DOHH2 (cell line): ENCODE measurements at regions not wholly inside any gene's neighbourhood (a gene's known extent, or its start where the extent isn't known, plus 50 kb on each side); places are given as distances from the start of the nearest gene placed in this dataset.
A peak's percentile ranks its signal among the peaks of the same experiment; 100 is the strongest.

Source experiments
- H3F3A ChIP-seq: fragments of 200-600 bp; sonication (generic), shearing (Covaris generic); 2 replicates; pipeline ENCODE4 v1.6.0; 2016; ENCODE audit warnings: antibody characterized with exemption, mild to moderate bottlenecking; ENCODE audit not compliant: control insufficient read depth, insufficient read depth
- H3K27ac ChIP-seq: fragments of 200-600 bp; sonication (generic); 2 replicates; pipeline ENCODE4 v1.5.1; 2014; ENCODE audit warnings: low read depth, mild to moderate bottlenecking, low read length, moderate library complexity
- H3K27me3 ChIP-seq: fragments of 200-600 bp; sonication (generic); 2 replicates; pipeline ENCODE4 v1.6.1; 2014; ENCODE audit warnings: mild to moderate bottlenecking, low read length, mixed read lengths; ENCODE audit not compliant: control insufficient read depth
- H3K36me3 ChIP-seq: fragments of 200-600 bp; sonication (generic); 2 replicates; pipeline ENCODE4 v1.6.1; 2014; ENCODE audit warnings: mild to moderate bottlenecking, low read length, moderate library complexity, mixed read lengths; ENCODE audit not compliant: control insufficient read depth
- H3K4me1 ChIP-seq: fragments of 200-600 bp; sonication (generic); 2 replicates; pipeline ENCODE4 v1.6.1; 2014; ENCODE audit warnings: mild to moderate bottlenecking, low read length, mixed read lengths; ENCODE audit not compliant: control insufficient read depth
- H3K4me2 ChIP-seq: fragments of 200-600 bp; sonication (generic); 2 replicates; pipeline ENCODE4 v1.6.0; 2014; ENCODE audit warnings: mild to moderate bottlenecking, low read length, moderate library complexity
- H3K4me3 ChIP-seq: fragments of 200-600 bp; sonication (generic); 2 replicates; pipeline ENCODE4 v1.5.1; 2014; ENCODE audit warnings: mild to moderate bottlenecking, low read length, mixed read lengths
- H3K79me2 ChIP-seq: fragments of 200-600 bp; sonication (generic); 2 replicates; pipeline ENCODE4 v1.6.1; 2014; ENCODE audit warnings: mild to moderate bottlenecking, low read length, mixed read lengths; ENCODE audit not compliant: control insufficient read depth
- H3K9me2 ChIP-seq: fragments of 200-600 bp; sonication (generic); replicated peaks from 2 replicates; pipeline ENCODE4 v1.6.1; 2014; ENCODE audit warnings: mild to moderate bottlenecking, low read length, mixed read lengths; ENCODE audit not compliant: control insufficient read depth
- H3K9me3 ChIP-seq: fragments of 200-600 bp; sonication (generic); 2 replicates; pipeline ENCODE4 v1.6.1; 2014; ENCODE audit warnings: antibody characterized with exemption, low read length, mixed read lengths; ENCODE audit not compliant: control insufficient read depth, insufficient read depth
- H4K20me1 ChIP-seq: fragments of 200-600 bp; sonication (generic); 2 replicates; pipeline ENCODE4 v1.6.0; 2014; ENCODE audit warnings: low read depth, mild to moderate bottlenecking, antibody characterized with exemption, low read length, moderate library complexity; ENCODE audit not compliant: control insufficient read depth, insufficient read depth
- CTCF ChIP-seq: fragments of 200-600 bp; sonication (generic); IDR thresholded peaks from one replicate; pipeline ENCODE4 v1.5.1; 2014; ENCODE audit warnings: antibody characterized with exemption, mild to moderate bottlenecking, low read depth, low read length; ENCODE audit not compliant: poor library complexity, severe bottlenecking
- EZH2phosphoT487 ChIP-seq: fragments of 200-600 bp; sonication (generic); IDR thresholded peaks from 2 replicates; pipeline ENCODE4 v1.6.1; 2017; ENCODE audit warnings: borderline replicate concordance, mild to moderate bottlenecking, antibody characterized with exemption, low read length, moderate library complexity, mixed read lengths

DNA sequence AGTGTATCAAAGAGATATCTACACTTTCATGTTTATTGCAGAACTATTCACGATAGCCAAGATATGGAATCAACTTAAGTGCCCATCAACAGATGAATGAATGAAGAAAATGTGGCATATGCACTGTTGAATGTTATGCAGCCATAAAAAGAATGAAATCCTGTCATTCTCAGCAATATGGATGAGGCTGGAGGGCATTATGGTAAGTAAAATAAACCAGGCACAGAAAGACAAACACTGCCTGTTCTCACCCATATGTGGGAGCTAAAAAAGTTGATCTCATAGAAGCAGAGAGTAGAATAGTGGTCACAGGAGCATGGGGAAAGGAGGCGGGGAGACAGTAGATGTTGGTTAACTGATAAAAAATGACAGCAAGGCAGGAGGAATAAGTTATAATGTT is 561.8 kb downstream of the TOX3 start:
- H3K36me3 ChIP-seq, result no peaks in the 10 kb centered on the region
- H3K4me2 ChIP-seq, result no peak overlapping the region
- no peaks in the 10 kb centered on the region for H3K9me2 ChIP-seq
- H4K20me1 ChIP-seq, result no peaks in the 10 kb centered on the region
- H3K27me3 ChIP-seq, result no peaks in the 10 kb centered on the region
- no peaks in the 10 kb centered on the region for H3F3A ChIP-seq
- H3K4me3 ChIP-seq, result no peak overlapping the region
- no peaks in the 10 kb centered on the region for H3K4me1 ChIP-seq
- no peaks in the 10 kb centered on the region for H3K9me3 ChIP-seq
- no peak for TF ChIP-seq CTCF
- H3K79me2 ChIP-seq, result no peaks in the 10 kb centered on the region
- no peak overlapping the region for H3K27ac ChIP-seq

GRCh38 chr16:51984395-51984794 is 562.5 kb downstream of the TOX3 start:
- no peaks in the 10 kb centered on the region for H3K4me1 ChIP-seq
- H3K9me3 ChIP-seq, result no peaks in the 10 kb centered on the region
- H3K9me2 ChIP-seq, result no peaks in the 10 kb centered on the region
- H3K27me3 ChIP-seq, result no peaks in the 10 kb centered on the region
- H3K4me3 ChIP-seq, result no peak overlapping the region
- H3F3A ChIP-seq, result no peaks in the 10 kb centered on the region
- no peak overlapping the region for H3K4me2 ChIP-seq
- TF ChIP-seq EZH2phosphoT487 (no peak), CTCF (no peak)
- no peaks in the 10 kb centered on the region for H3K36me3 ChIP-seq
- no peaks in the 10 kb centered on the region for H3K79me2 ChIP-seq
- no peak overlapping the region for H3K27ac ChIP-seq
- no peaks in the 10 kb centered on the region for H4K20me1 ChIP-seq

- no peaks in the 10 kb centered on the region for H3K4me1 ChIP-seq
- no peaks in the 10 kb centered on the region for H3K9me2 ChIP-seq
- H3K4me3 ChIP-seq, result no peak overlapping the region
- no peaks in the 10 kb centered on the region for H3K36me3 ChIP-seq
- no peaks in the 10 kb centered on the region for H3K27me3 ChIP-seq
- TF ChIP-seq EZH2phosphoT487 (no peak), CTCF (peak; percentile 77)
- H3K4me2 ChIP-seq, result no peak overlapping the region
- H3K27ac ChIP-seq, result no peak overlapping the region
- H4K20me1 ChIP-seq, result no peaks in the 10 kb centered on the region
- no peaks in the 10 kb centered on the region for H3K9me3 ChIP-seq
- no peaks in the 10 kb centered on the region for H3F3A ChIP-seq
- no peaks in the 10 kb centered on the region for H3K79me2 ChIP-seq
These were observed 563.9 kb downstream of the TOX3 start for GRCh38 chr16:51982715-51983680.
